ENCODE measurements at regions not wholly inside any gene's neighbourhood (a gene's known extent, or its start where the extent isn't known, plus 50 kb on each side); places are given as distances from the start of the nearest gene placed in this dataset.

DNA sequence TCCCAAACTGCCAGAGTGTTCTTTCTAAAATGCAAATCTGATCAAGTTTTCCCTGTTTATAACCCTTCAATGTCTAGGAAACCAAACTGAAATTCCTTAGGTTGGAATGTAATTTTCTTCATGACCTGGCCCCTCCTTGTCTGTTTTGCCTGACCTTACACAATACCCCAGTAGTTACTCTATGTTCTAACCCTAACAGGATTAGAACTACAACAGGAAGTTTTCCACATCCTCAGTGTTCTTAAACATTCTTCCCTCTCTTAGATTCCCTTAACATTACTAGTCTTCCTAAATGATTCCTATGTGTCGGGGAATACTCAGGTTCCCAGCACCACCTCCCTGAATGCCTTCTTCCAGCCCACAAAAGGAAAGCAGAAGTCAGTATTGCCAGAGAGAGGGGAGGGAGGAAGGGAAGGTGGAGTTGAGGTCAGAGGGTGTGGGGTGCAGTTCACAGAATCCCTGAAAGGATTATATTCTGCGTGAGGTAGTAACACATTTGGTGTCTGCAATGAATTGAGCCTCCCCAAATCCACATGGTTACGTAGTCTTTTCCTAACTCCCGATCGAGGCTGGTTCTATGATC lies 72.6 kb downstream of the BBS10 start:
- Histone ChIP-seq H3K4me3 (ENCODE audit: insufficient read depth in 1 of 2, low read depth in 1 of 2, low read length in 2 of 2) (no peak overlapping the region), H4K8ac (ENCODE audit: low read length) (peak overlapping the region; percentile 60), H3K27ac (ENCODE audit: low read length, poor library complexity, severe bottlenecking) (no peak overlapping the region), H2AFZ (ENCODE audit: low read depth, low read length) (no peak overlapping the region), H2BK5ac (ENCODE audit: low read depth, low read length, poor library complexity, severe bottlenecking) (no peak overlapping the region), H2BK15ac (ENCODE audit: low read depth, poor library complexity, severe bottlenecking) (peak overlapping the region; percentile 71), H3K36me3 (ENCODE audit: control insufficient read depth in 1 of 2, insufficient read depth in 2 of 2, low read depth in 1 of 2, low read length in 2 of 2) (no peaks in the 10 kb centered on the region), H3K27me3 (ENCODE audit: control insufficient read depth in 1 of 2, insufficient read depth in 1 of 2, low read length in 2 of 2) (no peaks in the 10 kb centered on the region), H3K18ac (ENCODE audit: low read depth in 1 of 2, low read length in 2 of 2) (peak overlapping the region; percentile 44 to 72), H3K4me2 (ENCODE audit: low read length, poor library complexity, severe bottlenecking) (no peak overlapping the region), H2BK120ac (ENCODE audit: low read depth, low read length) (no peak overlapping the region), H4K91ac (ENCODE audit: low read length) (peak overlapping the region; percentile 84), H3K14ac (ENCODE audit: low read length in 2 of 2) (no peak overlapping the region), H3K79me1 (replicated peaks; ENCODE audit: low read length, poor library complexity, severe bottlenecking) (peaks cover 10% of the 10 kb centered on the region), H3K9ac (ENCODE audit: low read length) (no peak overlapping the region), H3K4ac (ENCODE audit: low read depth in 1 of 2, low read length in 2 of 2) (peak overlapping the region; percentile 64 to 76), H3K9me3 (ENCODE audit: control insufficient read depth, low read length) (no peaks in the 10 kb centered on the region), H3K4me1 (ENCODE audit: control insufficient read depth, insufficient read depth, low read depth, low read length) (peaks cover 11% of the 10 kb centered on the region), H2AK5ac (ENCODE audit: low read length, severe bottlenecking) (peak overlapping the region; percentile 98), H3K23ac (ENCODE audit: low read length in 2 of 2) (no peak overlapping the region), H2BK12ac (ENCODE audit: low read length in 2 of 2) (peak overlapping the region; percentile 11 to 51)
- 94% methylated on average over 4 of the region's 5 CpGs for WGBS
- DNase-seq, result peak; percentile 32

GRCh38 chr12:76274420-76275083 lies 73.7 kb downstream of the BBS10 start:
- no peak overlapping the region for H3K23ac ChIP-seq (ENCODE audit: low read length in 2 of 2)
- no peaks in the 10 kb centered on the region for H3K9me3 ChIP-seq (ENCODE audit: control insufficient read depth, low read length)
- H3K14ac ChIP-seq (ENCODE audit: low read length in 2 of 2), result no peak overlapping the region
- peaks cover 11% of the 10 kb centered on the region for H3K4me1 ChIP-seq (ENCODE audit: control insufficient read depth, insufficient read depth, low read depth, low read length)
- H2BK5ac ChIP-seq (ENCODE audit: low read depth, low read length, poor library complexity, severe bottlenecking), result no peak overlapping the region
- WGBS, result 83% methylated on average over 3 of the region's 3 CpGs
- no peak overlapping the region for H2AFZ ChIP-seq (ENCODE audit: low read depth, low read length)
- no peak overlapping the region for H3K9ac ChIP-seq (ENCODE audit: low read length)
- H3K4me2 ChIP-seq (ENCODE audit: low read length, poor library complexity, severe bottlenecking), result no peak overlapping the region
- no peaks in the 10 kb centered on the region for H3K27me3 ChIP-seq (ENCODE audit: control insufficient read depth in 1 of 2, insufficient read depth in 1 of 2, low read length in 2 of 2)
- H3K36me3 ChIP-seq (ENCODE audit: control insufficient read depth in 1 of 2, insufficient read depth in 2 of 2, low read depth in 1 of 2, low read length in 2 of 2), result no peaks in the 10 kb centered on the region
- peak overlapping the region; percentile 41 to 50 for H3K18ac ChIP-seq (ENCODE audit: low read depth in 1 of 2, low read length in 2 of 2)
- H3K27ac ChIP-seq (ENCODE audit: low read length, poor library complexity, severe bottlenecking), result no peak overlapping the region
- H4K91ac ChIP-seq (ENCODE audit: low read length), result peak overlapping the region; percentile 67
- H3K79me1 ChIP-seq (replicated peaks; ENCODE audit: low read length, poor library complexity, severe bottlenecking), result peaks cover 10% of the 10 kb centered on the region
- peak overlapping the region; percentile 84 for H2BK15ac ChIP-seq (ENCODE audit: low read depth, poor library complexity, severe bottlenecking)
- H4K8ac ChIP-seq (ENCODE audit: low read length), result no peak overlapping the region
- H2BK12ac ChIP-seq (ENCODE audit: low read length in 2 of 2), result peak overlapping the region in 1 of 2 experiments; percentile 79
- no peak overlapping the region for H3K4ac ChIP-seq (ENCODE audit: low read depth in 1 of 2, low read length in 2 of 2)
- no peak overlapping the region for H3K4me3 ChIP-seq (ENCODE audit: insufficient read depth in 1 of 2, low read depth in 1 of 2, low read length in 2 of 2)
- peak overlapping the region; percentile 45 for H2BK120ac ChIP-seq (ENCODE audit: low read depth, low read length)
- H2AK5ac ChIP-seq (ENCODE audit: low read length, severe bottlenecking), result peak overlapping the region; percentile 42
- DNase-seq, result peak; percentile 17

GRCh38 chr12:76272287-76272686 lies 75.9 kb downstream of the BBS10 start:
- Histone ChIP-seq H3K27me3 (ENCODE audit: control insufficient read depth in 1 of 2, insufficient read depth in 1 of 2, low read length in 2 of 2) (no peaks in the 10 kb centered on the region), H2BK12ac (ENCODE audit: low read length in 2 of 2) (no peak overlapping the region), H4K91ac (ENCODE audit: low read length) (no peak overlapping the region), H2BK120ac (ENCODE audit: low read depth, low read length) (no peak overlapping the region), H2AFZ (ENCODE audit: low read depth, low read length) (no peak overlapping the region), H3K4me1 (ENCODE audit: control insufficient read depth, insufficient read depth, low read depth, low read length) (peaks cover 5% of the 10 kb centered on the region), H3K18ac (ENCODE audit: low read depth in 1 of 2, low read length in 2 of 2) (no peak overlapping the region), H3K9ac (ENCODE audit: low read length) (no peak overlapping the region), H3K9me3 (ENCODE audit: control insufficient read depth, low read length) (no peaks in the 10 kb centered on the region), H3K27ac (ENCODE audit: low read length, poor library complexity, severe bottlenecking) (no peak overlapping the region), H3K79me1 (replicated peaks; ENCODE audit: low read length, poor library complexity, severe bottlenecking) (peaks cover 8% of the 10 kb centered on the region), H4K8ac (ENCODE audit: low read length) (no peak overlapping the region), H3K4me3 (ENCODE audit: insufficient read depth in 1 of 2, low read depth in 1 of 2, low read length in 2 of 2) (no peak overlapping the region), H2BK15ac (ENCODE audit: low read depth, poor library complexity, severe bottlenecking) (no peak overlapping the region), H3K14ac (ENCODE audit: low read length in 2 of 2) (no peak overlapping the region), H3K4ac (ENCODE audit: low read depth in 1 of 2, low read length in 2 of 2) (no peak overlapping the region), H3K4me2 (ENCODE audit: low read length, poor library complexity, severe bottlenecking) (no peak overlapping the region), H3K23ac (ENCODE audit: low read length in 2 of 2) (no peak overlapping the region), H3K36me3 (ENCODE audit: control insufficient read depth in 1 of 2, insufficient read depth in 2 of 2, low read depth in 1 of 2, low read length in 2 of 2) (no peaks in the 10 kb centered on the region), H2BK5ac (ENCODE audit: low read depth, low read length, poor library complexity, severe bottlenecking) (no peak overlapping the region), H2AK5ac (ENCODE audit: low read length, severe bottlenecking) (no peak overlapping the region)
- WGBS, result 97% methylated on average over 4 of the region's 4 CpGs
- no peak for DNase-seq

DNA sequence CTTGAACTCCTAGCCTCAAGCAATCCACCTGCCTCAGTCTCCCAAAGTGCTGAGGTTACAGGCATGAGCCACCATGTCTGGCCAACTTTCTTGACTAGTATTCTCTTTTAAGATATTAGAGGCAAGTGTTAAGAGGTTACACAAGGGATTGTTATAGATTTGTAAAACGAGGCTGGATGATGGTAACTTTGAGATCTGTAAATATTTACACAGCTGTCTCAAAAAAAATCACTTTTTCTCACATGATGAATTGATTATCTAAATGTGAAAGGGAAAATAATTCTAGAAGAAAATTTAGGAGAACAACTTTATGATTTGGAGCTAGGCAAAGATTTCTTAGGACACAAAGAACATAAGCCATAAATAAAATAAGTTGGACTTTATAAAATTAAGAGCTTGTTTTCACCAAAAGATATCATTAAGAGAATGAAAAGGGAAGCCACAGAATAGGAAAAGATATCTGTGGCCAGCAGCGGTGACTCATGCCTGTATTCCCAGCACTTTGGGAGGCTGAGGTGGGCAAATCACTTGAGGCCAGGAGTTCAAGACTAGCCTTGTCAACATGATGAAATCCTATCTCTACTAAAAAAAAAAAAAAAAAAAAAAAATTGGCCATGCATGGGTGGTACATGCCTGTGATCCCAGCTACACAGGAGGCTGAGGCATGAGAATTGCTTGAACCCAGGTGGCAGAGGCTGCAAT lies 77.4 kb downstream of the BBS10 start:
- no peak overlapping the region for H3K23ac ChIP-seq (ENCODE audit: low read length in 2 of 2)

More for the DNA sequence above, 77.4 kb downstream of the BBS10 start:
- no peak overlapping the region for H4K8ac ChIP-seq (ENCODE audit: low read length)
- H3K4me2 ChIP-seq (ENCODE audit: low read length, poor library complexity, severe bottlenecking), result no peak overlapping the region
- peaks cover 6% of the 10 kb centered on the region for H3K4me1 ChIP-seq (ENCODE audit: control insufficient read depth, insufficient read depth, low read depth, low read length)
- H3K4ac ChIP-seq (ENCODE audit: low read depth in 1 of 2, low read length in 2 of 2), result no peak overlapping the region
- no peak overlapping the region for H2BK15ac ChIP-seq (ENCODE audit: low read depth, poor library complexity, severe bottlenecking)
- no peak overlapping the region for H4K91ac ChIP-seq (ENCODE audit: low read length)
- no peak overlapping the region for H3K4me3 ChIP-seq (ENCODE audit: insufficient read depth in 1 of 2, low read depth in 1 of 2, low read length in 2 of 2)
- no peaks in the 10 kb centered on the region for H3K27me3 ChIP-seq (ENCODE audit: control insufficient read depth in 1 of 2, insufficient read depth in 1 of 2, low read length in 2 of 2)
- H3K27ac ChIP-seq (ENCODE audit: low read length, poor library complexity, severe bottlenecking), result no peak overlapping the region
- no peak overlapping the region for H3K9ac ChIP-seq (ENCODE audit: low read length)
- 71% methylated on average over 1 of the region's 2 CpGs for WGBS
- no peaks in the 10 kb centered on the region for H3K36me3 ChIP-seq (ENCODE audit: control insufficient read depth in 1 of 2, insufficient read depth in 2 of 2, low read depth in 1 of 2, low read length in 2 of 2)
- no peak overlapping the region for H3K14ac ChIP-seq (ENCODE audit: low read length in 2 of 2)
- no peak overlapping the region for H2BK120ac ChIP-seq (ENCODE audit: low read depth, low read length)
- no peak overlapping the region for H3K18ac ChIP-seq (ENCODE audit: low read depth in 1 of 2, low read length in 2 of 2)
- DNase-seq, result peak; percentile 57
- H2AFZ ChIP-seq (ENCODE audit: low read depth, low read length), result no peak overlapping the region
- no peak overlapping the region for H2BK5ac ChIP-seq (ENCODE audit: low read depth, low read length, poor library complexity, severe bottlenecking)
- H3K79me1 ChIP-seq (replicated peaks; ENCODE audit: low read length, poor library complexity, severe bottlenecking), result peaks cover 6% of the 10 kb centered on the region
- no peaks in the 10 kb centered on the region for H3K9me3 ChIP-seq (ENCODE audit: control insufficient read depth, low read length)
- H2AK5ac ChIP-seq (ENCODE audit: low read length, severe bottlenecking), result no peak overlapping the region
- H2BK12ac ChIP-seq (ENCODE audit: low read length in 2 of 2), result no peak overlapping the region

All from mesenchymal stem cell (in vitro differentiated cells and primary cell).